T-cell (primary cell): ENCODE measurements at regions not wholly inside any gene's neighbourhood (a gene's known extent, or its start where the extent isn't known, plus 50 kb on each side); places are given as distances from the start of the nearest gene placed in this dataset.

Source experiments
- ATAC-seq, 4 experiments: fragments of 200-7000 bp in 3 of 4; fragments of 150-1000 bp in 1 of 4; cut with Tn5 transposase; replicated peaks in 1 of 4; 1 replicate in 3 of 4; 2 replicates in 1 of 4; pipeline ENCODE4 v1.10.0; 2021; ENCODE audit warnings: moderate library complexity in 3 of 4, mild to moderate bottlenecking in 2 of 4, moderate number of reproducible peaks in 1 of 4
- CTCF ChIA-PET, 2 donors: fragments of 300-600 bp; sonication (Branson Sonifier 250); formaldehyde crosslinking; loops; one replicate each; lab custom pipeline; 2022; ENCODE audit warnings: antibody characterized with exemption in 2 of 2; lab: Charles Lee
- POLR2A ChIA-PET, 2 donors: fragments of 300-600 bp; sonication (Branson Sonifier 250); formaldehyde crosslinking; loops; one replicate each; lab custom pipeline; 2022; ENCODE audit warnings: antibody characterized with exemption in 2 of 2; lab: Charles Lee
- DNase-seq, 35 experiments: peaks; one replicate each; pipeline versions ENCODE4 v3.0.0 to v3.0.0-alpha.2; 2013 to 2023
- H3K27ac ChIP-seq: one replicate; pipeline ENCODE4 v1.5.1; 2013; ENCODE audit warnings: low read length
- H3K27me3 ChIP-seq, 2 experiments: replicated peaks in 1 of 2; 1 replicate in 1 of 2; 2 replicates in 1 of 2; pipeline versions ENCODE4 v1.6.1 to v1.7.0; 2013; ENCODE audit warnings: low read length in 1 of 2, mixed read lengths in 1 of 2; ENCODE audit not compliant: control insufficient read depth in 2 of 2, insufficient read depth in 2 of 2; ENCODE audit errors: extremely low read depth in 1 of 2
- H3K36me3 ChIP-seq, 2 donors: 1 replicate in 1 of 2; 2 replicates in 1 of 2; pipeline versions ENCODE4 v1.6.1 to v1.7.0; 2013; ENCODE audit warnings: low read length in 1 of 2; ENCODE audit not compliant: control insufficient read depth in 2 of 2, insufficient read depth in 1 of 2; ENCODE audit errors: extremely low read depth in 1 of 2
- H3K4me1 ChIP-seq, 2 experiments: 1 replicate in 1 of 2; 2 replicates in 1 of 2; pipeline versions ENCODE4 v1.6.1 to v1.7.0; 2013; ENCODE audit warnings: low read length in 2 of 2, mixed read lengths in 1 of 2; ENCODE audit not compliant: insufficient read depth in 2 of 2, control insufficient read depth in 1 of 2; ENCODE audit errors: extremely low read depth in 1 of 2
- H3K4me3 ChIP-seq, 2 donors: 1 replicate in 1 of 2; 2 replicates in 1 of 2; pipeline versions ENCODE4 v1.5.1 to v1.7.0; 2013; ENCODE audit warnings: mild to moderate bottlenecking in 2 of 2, low read length in 1 of 2, moderate library complexity in 1 of 2; ENCODE audit not compliant: control insufficient read depth in 1 of 2; ENCODE audit errors: extremely low read depth in 1 of 2
- H3K9me3 ChIP-seq: 2 replicates; pipeline ENCODE4 v1.7.0; 2013
- H3K27ac Mint-ChIP-seq, 2 donors: one replicate each; pipeline ENCODE4 v1.8.0; 2020 to 2021; ENCODE audit warnings: mild to moderate bottlenecking in 2 of 2, mixed read lengths in 2 of 2
- H3K27me3 Mint-ChIP-seq, 2 donors: one replicate each; pipeline ENCODE4 v1.8.0; 2021 to 2022; ENCODE audit warnings: mixed read lengths in 2 of 2
- H3K36me3 Mint-ChIP-seq: one replicate; pipeline ENCODE4 v1.8.0; 2021; ENCODE audit warnings: mixed read lengths
- H3K4me1 Mint-ChIP-seq, 3 donors: one replicate each; pipeline ENCODE4 v1.8.0; 2020 to 2022; ENCODE audit warnings: mixed read lengths in 3 of 3, mild to moderate bottlenecking in 1 of 3
- H3K4me3 Mint-ChIP-seq, 3 donors: one replicate each; pipeline ENCODE4 v1.8.0; 2020 to 2022; ENCODE audit warnings: mild to moderate bottlenecking in 3 of 3, mixed read lengths in 3 of 3, moderate library complexity in 3 of 3
- H3K9me3 Mint-ChIP-seq, 3 donors: one replicate each; pipeline ENCODE4 v1.8.0; 2020 to 2022; ENCODE audit warnings: mixed read lengths in 3 of 3
- WGBS: methylation state at CpG from one replicate; pipeline ENCODE4 v1.1.5; 2013; ENCODE audit warnings: missing lambda C conversion rate; ENCODE audit not compliant: insufficient coverage; 5-methylcytosine and 5-hydroxymethylcytosine counted together

DNA sequence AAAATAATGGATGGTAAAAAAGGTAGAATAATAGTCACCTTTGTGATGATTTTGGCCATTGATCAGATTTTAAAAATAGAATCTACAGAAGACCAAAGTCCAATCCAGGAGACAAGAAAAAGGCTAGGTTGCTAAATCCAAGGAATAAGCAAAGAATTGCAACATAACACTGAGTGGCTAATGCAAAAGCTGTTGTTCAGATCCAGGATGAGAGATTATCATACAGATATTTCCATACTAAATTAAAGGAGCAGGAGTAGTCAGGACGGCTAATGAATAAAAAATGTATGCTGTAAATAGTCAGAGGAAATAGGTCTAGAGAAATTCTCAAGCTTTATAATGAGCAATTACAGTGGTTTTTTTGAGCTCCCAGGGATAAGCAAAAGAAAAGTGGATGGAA is 745.9 kb upstream of the ACVR2A start:
- Histone ChIP-seq H3K4me1 (no peaks in the 10 kb centered on the region), H3K4me3 (no peak overlapping the region), H3K27me3 (no peaks in the 10 kb centered on the region), H3K36me3 (no peaks in the 10 kb centered on the region), H3K27ac (no peak overlapping the region), H3K9me3 (no peaks in the 10 kb centered on the region)
- CTCF ChIA-PET = interaction anchor here in 1 of 2 donors (0.7 to 1.0 kb wide), 2 partner anchors 51 to 827 kb away, joined by 4 to 8 read pairs; no protein-coding TSS in a partner anchor
- DNase-seq (no peak), ATAC-seq (no peak)
- H3K4me3 Mint-ChIP-seq = no peak overlapping the region
- POLR2A ChIA-PET = no interaction called here
- H3K27me3 Mint-ChIP-seq = peaks cover 4 to 8% of the 10 kb centered on the region in 2 donors
- no peaks in the 10 kb centered on the region for H3K4me1 Mint-ChIP-seq
- no CpG with 5 or more reads among the region's 1 CpG for WGBS
- H3K9me3 Mint-ChIP-seq = no peaks in the 10 kb centered on the region
- H3K27ac Mint-ChIP-seq = no peak overlapping the region
- no peaks in the 10 kb centered on the region for H3K36me3 Mint-ChIP-seq

- Histone ChIP-seq H3K9me3 (no peaks in the 10 kb centered on the region), H3K27ac (no peak overlapping the region), H3K4me3 (no peak overlapping the region), H3K4me1 (no peaks in the 10 kb centered on the region), H3K36me3 (no peaks in the 10 kb centered on the region), H3K27me3 (no peaks in the 10 kb centered on the region)
- ChIA-PET CTCF (interaction anchor here (0.6 kb wide), 2 partner anchors 13 to 890 kb away, joined by 4 to 7 read pairs; no protein-coding TSS in a partner anchor), POLR2A (no interaction called here)
- H3K27me3 Mint-ChIP-seq = peaks cover 4 to 8% of the 10 kb centered on the region in 2 donors
- H3K9me3 Mint-ChIP-seq = no peaks in the 10 kb centered on the region
- H3K4me3 Mint-ChIP-seq = no peak overlapping the region
- DNase-seq (no peak), ATAC-seq (no peak)
- no peak overlapping the region for H3K27ac Mint-ChIP-seq
- H3K36me3 Mint-ChIP-seq = no peaks in the 10 kb centered on the region
- no peaks in the 10 kb centered on the region for H3K4me1 Mint-ChIP-seq
Observed at GRCh38 chr2:147097747-147098146, 747.1 kb upstream of the ACVR2A start.

DNA sequence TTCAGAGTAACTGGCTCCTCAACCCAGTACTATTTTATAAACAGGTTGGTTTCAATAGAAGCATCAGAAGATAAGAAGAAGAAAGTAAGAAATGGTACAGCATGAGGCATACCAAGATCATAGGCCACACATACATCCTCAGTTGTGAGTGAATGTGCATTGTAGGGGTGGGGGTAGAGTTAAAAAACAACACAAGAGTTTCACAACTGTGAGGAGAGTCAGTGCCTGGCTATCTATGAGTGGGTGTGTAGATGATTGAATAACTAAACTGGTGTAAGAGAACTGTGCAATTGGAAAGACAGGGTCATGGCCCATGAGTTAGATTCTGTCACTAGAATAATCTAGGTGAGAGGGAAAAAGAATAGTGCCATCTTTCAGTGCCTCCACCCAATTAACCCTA is 748.2 kb upstream of the ACVR2A start:
- ChIA-PET POLR2A (no interaction called here), CTCF (no interaction called here)
- H3K36me3 Mint-ChIP-seq = no peaks in the 10 kb centered on the region
- Histone ChIP-seq H3K4me3 (no peak overlapping the region), H3K27me3 (no peaks in the 10 kb centered on the region), H3K4me1 (no peaks in the 10 kb centered on the region), H3K36me3 (no peaks in the 10 kb centered on the region), H3K9me3 (no peaks in the 10 kb centered on the region), H3K27ac (no peak overlapping the region)
- peaks cover 3 to 7% of the 10 kb centered on the region in 2 donors for H3K27me3 Mint-ChIP-seq
- no peaks in the 10 kb centered on the region for H3K4me1 Mint-ChIP-seq
- no peak overlapping the region for H3K4me3 Mint-ChIP-seq
- no peak for DNase-seq
- H3K27ac Mint-ChIP-seq = no peak overlapping the region
- H3K9me3 Mint-ChIP-seq = no peaks in the 10 kb centered on the region
- ATAC-seq = no peak

GRCh38 chr2:147095376-147095775 is 749.5 kb upstream of the ACVR2A start:
- H3K4me3 ChIP-seq = no peak overlapping the region
- H3K27me3 ChIP-seq = no peaks in the 10 kb centered on the region
- H3K36me3 ChIP-seq = no peaks in the 10 kb centered on the region
- POLR2A ChIA-PET = interaction anchor here in 1 of 2 donors (0.5 kb wide), 1 partner anchor 14 kb away, joined by 3 read pairs; no protein-coding TSS in a partner anchor
- no peak overlapping the region for H3K27ac Mint-ChIP-seq
- DNase-seq = no peak
- H3K9me3 ChIP-seq = no peaks in the 10 kb centered on the region
- ATAC-seq = no peak
- no peaks in the 10 kb centered on the region for H3K36me3 Mint-ChIP-seq
- peaks cover 3 to 5% of the 10 kb centered on the region in 2 donors for H3K27me3 Mint-ChIP-seq
- H3K4me3 Mint-ChIP-seq = no peak overlapping the region
- CTCF ChIA-PET = no interaction called here
- H3K4me1 ChIP-seq = no peaks in the 10 kb centered on the region
- no peaks in the 10 kb centered on the region for H3K9me3 Mint-ChIP-seq
- WGBS = no CpG with 5 or more reads among the region's 2 CpGs
- no peaks in the 10 kb centered on the region for H3K4me1 Mint-ChIP-seq
- H3K27ac ChIP-seq = no peak overlapping the region

- no peaks in the 10 kb centered on the region for H3K27me3 ChIP-seq
- no peaks in the 10 kb centered on the region for H3K4me1 Mint-ChIP-seq
- peaks cover 3 to 5% of the 10 kb centered on the region in 2 donors for H3K27me3 Mint-ChIP-seq
- WGBS = no CpG with 5 or more reads among the region's 4 CpGs
- no peak overlapping the region for H3K27ac ChIP-seq
- ChIA-PET CTCF (interaction anchor here (0.8 to 0.9 kb wide), 2 partner anchors 13 to 14 kb away, joined by 3 read pairs; no protein-coding TSS in a partner anchor), POLR2A (no interaction called here)
- H3K9me3 Mint-ChIP-seq = no peaks in the 10 kb centered on the region
- H3K4me3 ChIP-seq = no peak overlapping the region
- H3K27ac Mint-ChIP-seq = no peak overlapping the region
- H3K4me3 Mint-ChIP-seq = no peak overlapping the region
- no peak for ATAC-seq
- H3K9me3 ChIP-seq = no peaks in the 10 kb centered on the region
- H3K36me3 Mint-ChIP-seq = no peaks in the 10 kb centered on the region
- DNase-seq = no peak
- no peaks in the 10 kb centered on the region for H3K36me3 ChIP-seq
- H3K4me1 ChIP-seq = no peaks in the 10 kb centered on the region
Observed at GRCh38 chr2:147094077-147094476, 750.8 kb upstream of the ACVR2A start.

- H3K4me3 ChIP-seq = no peak overlapping the region
- ATAC-seq = no peak
- CTCF ChIA-PET = no interaction called here
- H3K27me3 ChIP-seq = no peaks in the 10 kb centered on the region
- no peaks in the 10 kb centered on the region for H3K36me3 ChIP-seq
- no peaks in the 10 kb centered on the region for H3K4me1 ChIP-seq
- H3K36me3 Mint-ChIP-seq = no peaks in the 10 kb centered on the region
- no peaks in the 10 kb centered on the region for H3K9me3 Mint-ChIP-seq
- no peaks in the 10 kb centered on the region for H3K9me3 ChIP-seq
- DNase-seq = no peak
- H3K27ac Mint-ChIP-seq = no peak overlapping the region
- POLR2A ChIA-PET = no interaction called here
- 100% methylated on average over 3 of the region's 4 CpGs for WGBS
- H3K27me3 Mint-ChIP-seq = peaks cover 3 to 5% of the 10 kb centered on the region in 2 donors
- H3K27ac ChIP-seq = no peak overlapping the region
- H3K4me3 Mint-ChIP-seq = no peak overlapping the region
- no peaks in the 10 kb centered on the region for H3K4me1 Mint-ChIP-seq
Observed at GRCh38 chr2:147092266-147092665, 752.6 kb upstream of the ACVR2A start.

GRCh38 chr2:147091448-147091847 is 753.4 kb upstream of the ACVR2A start:
- H3K27me3 ChIP-seq = no peaks in the 10 kb centered on the region
- H3K9me3 ChIP-seq = no peaks in the 10 kb centered on the region
- H3K36me3 ChIP-seq = no peaks in the 10 kb centered on the region
- Mint-ChIP-seq H3K4me3 (no peak overlapping the region), H3K27me3 (peaks cover 3 to 8% of the 10 kb centered on the region in 2 donors), H3K9me3 (no peaks in the 10 kb centered on the region), H3K4me1 (no peaks in the 10 kb centered on the region), H3K36me3 (no peaks in the 10 kb centered on the region), H3K27ac (no peak overlapping the region)
- WGBS = no CpG with 5 or more reads among the region's 1 CpG
- no peak overlapping the region for H3K4me3 ChIP-seq
- CTCF ChIA-PET = interaction anchor here in 1 of 2 donors (0.8 kb wide), 1 partner anchor 9 kb away, joined by 3 read pairs; no protein-coding TSS in a partner anchor
- no peak for ATAC-seq
- no peak overlapping the region for H3K27ac ChIP-seq
- H3K4me1 ChIP-seq = no peaks in the 10 kb centered on the region
- POLR2A ChIA-PET = no interaction called here
- DNase-seq = no peak
